Smooth muscle cell (in vitro differentiated cells): ENCODE measurements at regions not wholly inside any gene's neighbourhood (a gene's known extent, or its start where the extent isn't known, plus 50 kb on each side); places are given as distances from the start of the nearest gene placed in this dataset.
"Not testable (repeated sequence)": the region's sequence is repeated elsewhere in the genome, so short reads cannot be mapped to it uniquely, and the experiment has no call there.

ENCODE experiments used
- DNase-seq: peaks from one replicate; lab custom pipeline; 2025; ENCODE audit not compliant: unreplicated experiment; lab: John Stamatoyannopoulos, UW
- H2AFZ ChIP-seq: fragments of 200-600 bp; sonication (generic); 2 replicates; pipeline ENCODE4 v1.6.0; 2016; ENCODE audit warnings: antibody characterized with exemption, low read depth, mild to moderate bottlenecking
- H3F3A ChIP-seq: fragments of 200-600 bp; sonication (generic); 2 replicates; pipeline ENCODE4 v1.6.0; 2017; ENCODE audit warnings: antibody characterized with exemption, low read depth
- H3K27ac ChIP-seq: fragments of 200-600 bp; sonication (generic); 2 replicates; pipeline ENCODE4 v1.5.1; 2016; ENCODE audit warnings: low read depth, mild to moderate bottlenecking
- H3K27me3 ChIP-seq: fragments of 200-600 bp; sonication (generic); 2 replicates; pipeline ENCODE4 v1.6.1; 2016; ENCODE audit warnings: low read depth, mild to moderate bottlenecking
- H3K36me3 ChIP-seq: fragments of 200-600 bp; sonication (generic); 2 replicates; pipeline ENCODE4 v1.5.1; 2016; ENCODE audit warnings: low read depth
- H3K4me1 ChIP-seq: fragments of 200-600 bp; sonication (generic); 2 replicates; pipeline ENCODE4 v1.5.1; 2016; ENCODE audit warnings: low read depth
- H3K4me2 ChIP-seq: fragments of 200-600 bp; sonication (generic); 2 replicates; pipeline ENCODE4 v1.6.0; 2016; ENCODE audit warnings: mild to moderate bottlenecking
- H3K4me3 ChIP-seq: fragments of 200-600 bp; sonication (generic); 2 replicates; pipeline ENCODE4 v1.5.1; 2016; ENCODE audit warnings: mild to moderate bottlenecking
- H3K79me2 ChIP-seq: fragments of 200-600 bp; sonication (generic); 2 replicates; pipeline ENCODE4 v1.6.0; 2016; ENCODE audit warnings: low read depth, mild to moderate bottlenecking
- H3K9ac ChIP-seq: fragments of 200-600 bp; sonication (generic); 2 replicates; pipeline ENCODE4 v1.6.0; 2016; ENCODE audit warnings: low read depth
- H3K9me3 ChIP-seq: fragments of 200-600 bp; sonication (generic); replicated peaks from 2 replicates; pipeline ENCODE4 v1.5.1; 2016; ENCODE audit warnings: low read depth
- H4K20me1 ChIP-seq: fragments of 200-600 bp; sonication (generic); 2 replicates; pipeline ENCODE4 v1.6.0; 2016; ENCODE audit warnings: low read depth
- WGBS: methylation state at CpG from one replicate; pipeline ENCODE4 v1.1.7; 2016; ENCODE audit warnings: low lambda C conversion rate; 5-methylcytosine and 5-hydroxymethylcytosine counted together
- TF ChIP-seq, protein P1 (sequence below): fragments of 200-600 bp; sonication (generic); IDR thresholded peaks from 2 replicates; pipeline ENCODE4 v1.5.1; 2017; ENCODE audit warnings: borderline replicate concordance, mild to moderate bottlenecking, antibody characterized with exemption; ENCODE audit not compliant: insufficient read depth, poor library complexity, severe bottlenecking

- Histone ChIP-seq H4K20me1 (peaks cover 52% of the 10 kb centered on the region), H3K27ac (no peak overlapping the region), H3K4me1 (no peaks in the 10 kb centered on the region), H3K4me3 (no peak overlapping the region), H3K36me3 (peaks cover 5% of the 10 kb centered on the region), H3K4me2 (no peak overlapping the region), H3K9me3 (no peaks in the 10 kb centered on the region), H2AFZ (no peak overlapping the region), H3F3A (no peaks in the 10 kb centered on the region), H3K27me3 (no peaks in the 10 kb centered on the region), H3K79me2 (peaks cover 88% of the 10 kb centered on the region), H3K9ac (no peak overlapping the region)
- WGBS: 85% methylated on average over 4 of the region's 4 CpGs
- no peak for DNase-seq
- TF ChIP-seq, protein P1, sequence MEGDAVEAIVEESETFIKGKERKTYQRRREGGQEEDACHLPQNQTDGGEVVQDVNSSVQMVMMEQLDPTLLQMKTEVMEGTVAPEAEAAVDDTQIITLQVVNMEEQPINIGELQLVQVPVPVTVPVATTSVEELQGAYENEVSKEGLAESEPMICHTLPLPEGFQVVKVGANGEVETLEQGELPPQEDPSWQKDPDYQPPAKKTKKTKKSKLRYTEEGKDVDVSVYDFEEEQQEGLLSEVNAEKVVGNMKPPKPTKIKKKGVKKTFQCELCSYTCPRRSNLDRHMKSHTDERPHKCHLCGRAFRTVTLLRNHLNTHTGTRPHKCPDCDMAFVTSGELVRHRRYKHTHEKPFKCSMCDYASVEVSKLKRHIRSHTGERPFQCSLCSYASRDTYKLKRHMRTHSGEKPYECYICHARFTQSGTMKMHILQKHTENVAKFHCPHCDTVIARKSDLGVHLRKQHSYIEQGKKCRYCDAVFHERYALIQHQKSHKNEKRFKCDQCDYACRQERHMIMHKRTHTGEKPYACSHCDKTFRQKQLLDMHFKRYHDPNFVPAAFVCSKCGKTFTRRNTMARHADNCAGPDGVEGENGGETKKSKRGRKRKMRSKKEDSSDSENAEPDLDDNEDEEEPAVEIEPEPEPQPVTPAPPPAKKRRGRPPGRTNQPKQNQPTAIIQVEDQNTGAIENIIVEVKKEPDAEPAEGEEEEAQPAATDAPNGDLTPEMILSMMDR: no peak
Observed at GRCh38 chr17:68107373-68107772, 71.8 kb downstream of the KPNA2 start.

DNA sequence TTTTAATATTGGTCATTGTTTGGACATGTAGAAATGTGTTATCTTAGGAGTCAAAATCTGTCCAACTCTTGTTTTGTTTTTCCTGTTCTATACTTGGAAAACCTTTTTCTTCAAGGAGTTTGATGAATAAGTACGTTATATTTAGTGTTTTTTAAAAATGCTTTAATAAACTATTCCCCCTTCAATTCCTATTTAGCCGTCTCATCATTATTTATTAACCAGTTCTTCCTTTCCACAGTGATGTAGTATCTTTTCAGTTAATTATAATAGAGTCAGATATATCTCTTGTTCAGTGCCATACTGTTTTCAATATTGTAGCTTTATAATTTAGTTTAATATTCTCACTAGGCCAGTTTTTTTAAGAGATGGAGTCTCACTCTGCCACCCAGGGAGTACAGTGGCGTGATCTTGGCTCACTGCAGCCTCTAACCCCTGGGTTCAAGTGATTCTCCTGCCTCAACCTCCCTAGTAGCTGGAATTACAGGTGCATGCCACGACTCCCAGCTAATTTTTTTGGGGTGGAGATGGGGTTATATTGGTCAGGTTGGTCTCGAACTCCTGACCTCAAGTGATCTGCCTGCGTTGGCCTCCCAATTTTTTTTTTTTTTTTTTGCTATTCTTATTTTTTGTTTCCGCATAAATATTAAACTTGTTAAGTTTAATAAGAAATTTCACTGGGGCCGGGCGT is 72.9 kb downstream of the KPNA2 start:
- H3K9me3 ChIP-seq: no peaks in the 10 kb centered on the region
- no peak for DNase-seq
- peaks cover 5% of the 10 kb centered on the region for H3K36me3 ChIP-seq
- TF ChIP-seq, protein P1: no peak
- H3K4me3 ChIP-seq: no peak overlapping the region
- H2AFZ ChIP-seq: no peak overlapping the region
- 90% methylated on average over 9 of the region's 9 CpGs for WGBS
- no peaks in the 10 kb centered on the region for H3K4me1 ChIP-seq
- no peaks in the 10 kb centered on the region for H3K27me3 ChIP-seq
- no peak overlapping the region for H3K4me2 ChIP-seq
- H3F3A ChIP-seq: no peaks in the 10 kb centered on the region
- no peak overlapping the region for H3K27ac ChIP-seq
- H3K9ac ChIP-seq: no peak overlapping the region
- peaks cover 59% of the 10 kb centered on the region for H4K20me1 ChIP-seq
- peaks cover 79% of the 10 kb centered on the region for H3K79me2 ChIP-seq

DNA sequence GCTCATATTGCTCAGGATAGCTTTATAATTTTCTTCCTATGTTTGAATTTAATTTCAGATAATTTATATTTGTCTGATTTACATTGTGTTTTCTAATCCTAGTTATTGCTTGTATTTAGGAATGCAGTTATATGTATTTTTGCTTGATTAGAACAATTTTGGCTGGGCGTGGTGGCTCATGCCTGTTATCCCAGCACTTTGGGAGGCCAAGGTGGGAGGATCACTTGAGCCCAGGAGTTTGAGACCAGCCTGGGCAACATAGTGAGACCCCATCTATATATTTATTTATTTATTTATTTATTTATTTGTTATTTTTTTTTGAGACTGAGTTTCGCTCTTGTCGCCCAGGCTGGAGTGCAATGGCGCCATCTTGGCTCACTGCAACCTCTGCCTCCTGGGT is 73.9 kb downstream of the KPNA2 start:
- not testable (repeated sequence) for DNase-seq
- H3K79me2 ChIP-seq: peaks cover 78% of the 10 kb centered on the region

GRCh38 chr17:68116211-68116610 is 80.7 kb downstream of the KPNA2 start:
- H3K27me3 ChIP-seq, H3K4me1 ChIP-seq, H3K4me3 ChIP-seq, H3K9me3 ChIP-seq, H3K36me3 ChIP-seq, DNase-seq, H3K4me2 ChIP-seq, H2AFZ ChIP-seq, H3F3A ChIP-seq, H3K27ac ChIP-seq, H3K9ac ChIP-seq: not testable (repeated sequence)
- WGBS: 99% methylated on average over 16 of the region's 32 CpGs
- H3K79me2 ChIP-seq: peaks cover 22% of the 10 kb centered on the region
- H4K20me1 ChIP-seq: peaks cover 21% of the 10 kb centered on the region

More for the DNA sequence above, 73.9 kb downstream of the KPNA2 start:
- H3K27ac ChIP-seq, H3K4me1 ChIP-seq, H3K36me3 ChIP-seq, H3K4me3 ChIP-seq, H3K9me3 ChIP-seq, H2AFZ ChIP-seq, H3K9ac ChIP-seq, H3K27me3 ChIP-seq, H3F3A ChIP-seq, H3K4me2 ChIP-seq: not testable (repeated sequence)
- H4K20me1 ChIP-seq: peaks cover 53% of the 10 kb centered on the region
- 100% methylated on average over 4 of the region's 4 CpGs for WGBS
